ENCODE measurements at regions not wholly inside any gene's neighbourhood (a gene's known extent, or its start where the extent isn't known, plus 50 kb on each side); places are given as distances from the start of the nearest gene placed in this dataset.

DNA sequence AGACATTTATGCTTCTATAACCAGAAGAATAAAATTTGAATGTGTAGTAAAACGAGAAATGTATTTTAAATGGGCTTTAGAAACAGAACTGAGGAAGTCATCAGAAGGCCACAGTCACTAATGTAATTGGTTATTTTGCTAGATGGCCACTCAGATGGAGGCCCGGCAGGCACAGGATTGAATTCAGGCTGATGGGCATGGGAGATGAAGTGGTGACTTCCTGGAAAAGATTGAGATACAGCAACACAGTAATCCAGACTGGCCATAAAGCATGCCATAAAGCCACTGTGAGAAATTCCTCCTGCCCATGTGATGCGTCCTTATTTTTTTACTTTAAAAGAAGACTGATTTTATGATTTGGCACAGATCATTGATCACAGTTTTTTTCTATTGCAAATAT is 297.7 kb downstream of the ICOS start:
- Histone ChIP-seq H3K27me3 (ENCODE audit: insufficient read depth, low read length) (peaks cover 8% of the 10 kb centered on the region; the same call in 1 of the 2 replicates), H3K79me2 (ENCODE audit: insufficient read depth, low read length) (no peaks in the 10 kb centered on the region), H3K9me3 (ENCODE audit: control insufficient read depth in 1 of 2, insufficient read depth in 1 of 2, low read depth in 1 of 2, low read length in 2 of 2) (no peaks in the 10 kb centered on the region), H3K9me2 (ENCODE audit: insufficient read depth) (peaks cover 3% of the 10 kb centered on the region; the same call in 1 of the 2 replicates), H3K4me1 (ENCODE audit: control insufficient read depth in 1 of 2, insufficient read depth in 2 of 2, low read length in 2 of 2) (no peaks in the 10 kb centered on the region), H2AFZ (ENCODE audit: low read depth, low read length, poor library complexity, severe bottlenecking) (no peak overlapping the region), H3K4me2 (ENCODE audit: low read length) (no peak overlapping the region), H3K9ac (ENCODE audit: low read length) (no peak overlapping the region), H3K27ac (ENCODE audit: low read depth, low read length) (no peak overlapping the region), H3K4me3 (replicated peaks in 1 of 2; ENCODE audit: low read depth in 1 of 2, low read length in 2 of 2) (no peak overlapping the region), H3K36me3 (ENCODE audit: control insufficient read depth in 1 of 2, insufficient read depth in 2 of 2, low read length in 2 of 2) (no peaks in the 10 kb centered on the region), H4K20me1 (ENCODE audit: insufficient read depth) (no peaks in the 10 kb centered on the region)
- DNase-seq (ENCODE audit: low read depth, low spot score) (no peak), ATAC-seq (no peak)
- no TSS peak for BruUV-seq (replicated peaks)
- intact Hi-C loops (cut with micrococcal nuclease), result no loop called here
- TF ChIP-seq, protein P1, sequence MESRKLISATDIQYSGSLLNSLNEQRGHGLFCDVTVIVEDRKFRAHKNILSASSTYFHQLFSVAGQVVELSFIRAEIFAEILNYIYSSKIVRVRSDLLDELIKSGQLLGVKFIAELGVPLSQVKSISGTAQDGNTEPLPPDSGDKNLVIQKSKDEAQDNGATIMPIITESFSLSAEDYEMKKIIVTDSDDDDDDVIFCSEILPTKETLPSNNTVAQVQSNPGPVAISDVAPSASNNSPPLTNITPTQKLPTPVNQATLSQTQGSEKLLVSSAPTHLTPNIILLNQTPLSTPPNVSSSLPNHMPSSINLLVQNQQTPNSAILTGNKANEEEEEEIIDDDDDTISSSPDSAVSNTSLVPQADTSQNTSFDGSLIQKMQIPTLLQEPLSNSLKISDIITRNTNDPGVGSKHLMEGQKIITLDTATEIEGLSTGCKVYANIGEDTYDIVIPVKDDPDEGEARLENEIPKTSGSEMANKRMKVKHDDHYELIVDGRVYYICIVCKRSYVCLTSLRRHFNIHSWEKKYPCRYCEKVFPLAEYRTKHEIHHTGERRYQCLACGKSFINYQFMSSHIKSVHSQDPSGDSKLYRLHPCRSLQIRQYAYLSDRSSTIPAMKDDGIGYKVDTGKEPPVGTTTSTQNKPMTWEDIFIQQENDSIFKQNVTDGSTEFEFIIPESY (IDR thresholded peaks at IDR 0.05; ENCODE audit: extremely low read depth, insufficient replicate concordance, low read length), result no peak
- no peak for TF ChIP-seq CEBPB (IDR thresholded peaks at IDR 0.05; ENCODE audit: low read depth)
- ChIA-PET POLR2A (no interaction called here), CTCF (no interaction called here), RAD21 (ENCODE audit: low non-redundant PET in 1 of 2, low total read pairs in 2 of 2, uncharacterized antibody in 2 of 2, unreplicated experiment in 2 of 2) (no interaction called here)

DNA sequence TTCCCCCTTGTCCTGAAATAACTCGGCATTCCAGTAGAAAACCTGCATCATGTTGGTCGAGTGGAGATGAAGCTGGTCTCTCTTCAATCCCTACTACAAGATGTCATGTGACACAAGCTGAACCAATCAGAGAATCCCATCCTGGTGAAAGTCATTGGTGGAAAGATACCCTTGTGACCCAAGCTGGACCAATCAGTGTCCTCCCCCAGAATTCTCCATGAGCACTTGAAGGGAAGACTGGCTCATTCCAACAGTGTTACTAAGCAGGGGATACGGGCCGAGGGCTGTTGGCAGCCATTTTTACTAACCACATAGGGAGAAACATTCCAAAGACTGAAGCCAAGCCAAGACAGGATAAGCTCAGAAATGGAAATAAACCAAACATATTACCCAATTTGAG is 298.3 kb downstream of the ICOS start:
- Histone ChIP-seq H3K27me3 (ENCODE audit: insufficient read depth, low read length) (peaks cover 8% of the 10 kb centered on the region; the same call in 1 of the 2 replicates), H3K9ac (ENCODE audit: low read length) (no peak overlapping the region), H3K4me3 (replicated peaks in 1 of 2; ENCODE audit: low read depth in 1 of 2, low read length in 2 of 2) (no peak overlapping the region), H3K9me2 (ENCODE audit: insufficient read depth) (peaks cover 3% of the 10 kb centered on the region; the same call in 1 of the 2 replicates), H3K9me3 (ENCODE audit: control insufficient read depth in 1 of 2, insufficient read depth in 1 of 2, low read depth in 1 of 2, low read length in 2 of 2) (no peaks in the 10 kb centered on the region), H3K79me2 (ENCODE audit: insufficient read depth, low read length) (no peaks in the 10 kb centered on the region), H3K4me2 (ENCODE audit: low read length) (no peak overlapping the region), H3K4me1 (ENCODE audit: control insufficient read depth in 1 of 2, insufficient read depth in 2 of 2, low read length in 2 of 2) (no peaks in the 10 kb centered on the region), H4K20me1 (ENCODE audit: insufficient read depth) (no peaks in the 10 kb centered on the region), H3K36me3 (ENCODE audit: control insufficient read depth in 1 of 2, insufficient read depth in 2 of 2, low read length in 2 of 2) (no peaks in the 10 kb centered on the region), H2AFZ (ENCODE audit: low read depth, low read length, poor library complexity, severe bottlenecking) (no peak overlapping the region), H3K27ac (ENCODE audit: low read depth, low read length) (no peak overlapping the region)
- intact Hi-C loops (cut with micrococcal nuclease), result no loop called here
- ChIA-PET CTCF (no interaction called here), POLR2A (no interaction called here), RAD21 (ENCODE audit: low non-redundant PET in 1 of 2, low total read pairs in 2 of 2, uncharacterized antibody in 2 of 2, unreplicated experiment in 2 of 2) (no interaction called here)
- TF ChIP-seq EZH2 (IDR thresholded peaks at IDR 0.05), result no peak
- no peak for TF ChIP-seq CEBPB (IDR thresholded peaks at IDR 0.05; ENCODE audit: low read depth)
- TF ChIP-seq, protein P2, sequence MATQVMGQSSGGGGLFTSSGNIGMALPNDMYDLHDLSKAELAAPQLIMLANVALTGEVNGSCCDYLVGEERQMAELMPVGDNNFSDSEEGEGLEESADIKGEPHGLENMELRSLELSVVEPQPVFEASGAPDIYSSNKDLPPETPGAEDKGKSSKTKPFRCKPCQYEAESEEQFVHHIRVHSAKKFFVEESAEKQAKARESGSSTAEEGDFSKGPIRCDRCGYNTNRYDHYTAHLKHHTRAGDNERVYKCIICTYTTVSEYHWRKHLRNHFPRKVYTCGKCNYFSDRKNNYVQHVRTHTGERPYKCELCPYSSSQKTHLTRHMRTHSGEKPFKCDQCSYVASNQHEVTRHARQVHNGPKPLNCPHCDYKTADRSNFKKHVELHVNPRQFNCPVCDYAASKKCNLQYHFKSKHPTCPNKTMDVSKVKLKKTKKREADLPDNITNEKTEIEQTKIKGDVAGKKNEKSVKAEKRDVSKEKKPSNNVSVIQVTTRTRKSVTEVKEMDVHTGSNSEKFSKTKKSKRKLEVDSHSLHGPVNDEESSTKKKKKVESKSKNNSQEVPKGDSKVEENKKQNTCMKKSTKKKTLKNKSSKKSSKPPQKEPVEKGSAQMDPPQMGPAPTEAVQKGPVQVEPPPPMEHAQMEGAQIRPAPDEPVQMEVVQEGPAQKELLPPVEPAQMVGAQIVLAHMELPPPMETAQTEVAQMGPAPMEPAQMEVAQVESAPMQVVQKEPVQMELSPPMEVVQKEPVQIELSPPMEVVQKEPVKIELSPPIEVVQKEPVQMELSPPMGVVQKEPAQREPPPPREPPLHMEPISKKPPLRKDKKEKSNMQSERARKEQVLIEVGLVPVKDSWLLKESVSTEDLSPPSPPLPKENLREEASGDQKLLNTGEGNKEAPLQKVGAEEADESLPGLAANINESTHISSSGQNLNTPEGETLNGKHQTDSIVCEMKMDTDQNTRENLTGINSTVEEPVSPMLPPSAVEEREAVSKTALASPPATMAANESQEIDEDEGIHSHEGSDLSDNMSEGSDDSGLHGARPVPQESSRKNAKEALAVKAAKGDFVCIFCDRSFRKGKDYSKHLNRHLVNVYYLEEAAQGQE (IDR thresholded peaks at IDR 0.05; ENCODE audit: low read depth), result no peak
- no peak for TF ChIP-seq TCF7L2 (IDR thresholded peaks at IDR 0.05; ENCODE audit: borderline replicate concordance, extremely low read depth, insufficient read depth, insufficient read length)
- TF ChIP-seq POLR2A (IDR thresholded peaks at IDR 0.05; ENCODE audit: borderline replicate concordance, extremely low read depth, insufficient read depth, insufficient read length), result no peak
- TF ChIP-seq JUND (IDR thresholded peaks at IDR 0.05), result no peak
- no peak for TF ChIP-seq EGR1 (IDR thresholded peaks at IDR 0.05; ENCODE audit: low read depth)
- no peak for TF ChIP-seq CBX3 (IDR thresholded peaks at IDR 0.05; ENCODE audit: low read depth)
- DNase-seq (ENCODE audit: low read depth, low spot score) (no peak), ATAC-seq (no peak)
- no TSS peak for BruUV-seq (replicated peaks)
